ENCODE measurements at regions not wholly inside any gene's neighbourhood (a gene's known extent, or its start where the extent isn't known, plus 50 kb on each side); places are given as distances from the start of the nearest gene placed in this dataset.

DNA sequence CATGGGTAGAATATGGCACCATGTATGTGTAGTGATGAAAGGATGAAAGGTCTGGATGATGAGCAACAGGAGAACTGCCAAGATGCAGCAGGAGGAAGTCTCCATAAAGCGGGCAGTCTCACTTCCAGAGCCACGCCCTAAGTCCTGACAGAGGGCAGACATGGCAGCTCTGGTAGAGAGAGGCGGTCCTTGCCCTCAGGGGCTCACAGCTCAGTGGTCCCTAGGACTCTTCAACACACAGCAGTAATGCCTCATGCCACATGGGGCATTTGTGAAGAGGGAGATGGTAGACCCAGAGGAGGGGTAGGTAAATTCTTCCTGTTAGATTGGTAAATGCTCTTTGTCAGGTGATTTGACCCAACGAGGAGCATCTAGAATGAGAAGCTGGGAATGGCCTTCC is 1088.4 kb downstream of the BCL11B start:
- DNase-seq (ENCODE audit: low read depth) = no peak
- H3K4me3 ChIP-seq (ENCODE audit: low read depth, low read length) = no peak overlapping the region
- TF ChIP-seq, protein P1, sequence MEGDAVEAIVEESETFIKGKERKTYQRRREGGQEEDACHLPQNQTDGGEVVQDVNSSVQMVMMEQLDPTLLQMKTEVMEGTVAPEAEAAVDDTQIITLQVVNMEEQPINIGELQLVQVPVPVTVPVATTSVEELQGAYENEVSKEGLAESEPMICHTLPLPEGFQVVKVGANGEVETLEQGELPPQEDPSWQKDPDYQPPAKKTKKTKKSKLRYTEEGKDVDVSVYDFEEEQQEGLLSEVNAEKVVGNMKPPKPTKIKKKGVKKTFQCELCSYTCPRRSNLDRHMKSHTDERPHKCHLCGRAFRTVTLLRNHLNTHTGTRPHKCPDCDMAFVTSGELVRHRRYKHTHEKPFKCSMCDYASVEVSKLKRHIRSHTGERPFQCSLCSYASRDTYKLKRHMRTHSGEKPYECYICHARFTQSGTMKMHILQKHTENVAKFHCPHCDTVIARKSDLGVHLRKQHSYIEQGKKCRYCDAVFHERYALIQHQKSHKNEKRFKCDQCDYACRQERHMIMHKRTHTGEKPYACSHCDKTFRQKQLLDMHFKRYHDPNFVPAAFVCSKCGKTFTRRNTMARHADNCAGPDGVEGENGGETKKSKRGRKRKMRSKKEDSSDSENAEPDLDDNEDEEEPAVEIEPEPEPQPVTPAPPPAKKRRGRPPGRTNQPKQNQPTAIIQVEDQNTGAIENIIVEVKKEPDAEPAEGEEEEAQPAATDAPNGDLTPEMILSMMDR (IDR thresholded peaks at IDR 0.05; ENCODE audit: control insufficient read depth, extremely low read depth, insufficient read depth) = no peak

DNA sequence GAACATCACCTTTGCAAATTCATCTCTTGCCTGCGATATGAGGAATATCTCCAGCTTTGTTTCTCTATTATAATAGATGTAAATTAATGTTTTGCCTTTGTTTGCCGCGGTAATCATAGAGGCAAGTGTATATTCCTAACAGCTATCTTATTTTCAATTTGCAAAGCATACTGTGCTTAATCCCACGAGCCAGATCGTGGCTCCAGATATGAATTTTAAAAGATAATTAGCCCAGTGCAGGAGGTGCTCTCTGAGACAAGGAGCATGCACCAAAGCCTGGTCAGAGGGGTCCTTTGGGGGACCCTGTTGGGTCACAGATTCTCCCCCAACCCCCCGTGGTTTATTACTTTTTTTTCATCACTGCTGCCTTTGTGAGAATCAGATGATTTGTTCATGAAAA is 1087.5 kb downstream of the BCL11B start:
- TF ChIP-seq, protein P1 (IDR thresholded peaks at IDR 0.05; ENCODE audit: control insufficient read depth, extremely low read depth, insufficient read depth) = no peak
- no peak for DNase-seq (ENCODE audit: low read depth)
- no peak overlapping the region for H3K4me3 ChIP-seq (ENCODE audit: low read depth, low read length)

DNA sequence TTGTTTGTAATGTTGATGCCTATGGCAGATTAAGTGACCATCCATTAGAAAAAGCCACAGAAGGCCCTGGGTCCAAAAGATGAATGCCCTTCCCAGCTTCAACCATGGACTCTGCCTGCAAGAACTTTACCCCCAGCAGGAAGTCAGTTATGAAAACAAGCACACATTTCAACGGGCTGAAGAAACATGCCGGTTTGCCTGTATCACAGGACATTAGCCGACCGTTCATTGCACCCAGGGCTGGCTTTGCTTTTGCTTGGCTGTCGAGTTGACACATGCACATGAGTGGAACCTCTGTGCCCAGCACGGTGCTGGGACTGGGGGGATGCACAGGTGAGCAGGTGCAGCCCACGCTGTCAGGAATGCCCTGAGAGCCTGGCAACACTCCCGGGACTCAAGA is 1087.0 kb downstream of the BCL11B start:
- no peak for DNase-seq (ENCODE audit: low read depth)
- no peak overlapping the region for H3K4me3 ChIP-seq (ENCODE audit: low read depth, low read length)
- TF ChIP-seq, protein P1 (IDR thresholded peaks at IDR 0.05; ENCODE audit: control insufficient read depth, extremely low read depth, insufficient read depth) = no peak

DNA sequence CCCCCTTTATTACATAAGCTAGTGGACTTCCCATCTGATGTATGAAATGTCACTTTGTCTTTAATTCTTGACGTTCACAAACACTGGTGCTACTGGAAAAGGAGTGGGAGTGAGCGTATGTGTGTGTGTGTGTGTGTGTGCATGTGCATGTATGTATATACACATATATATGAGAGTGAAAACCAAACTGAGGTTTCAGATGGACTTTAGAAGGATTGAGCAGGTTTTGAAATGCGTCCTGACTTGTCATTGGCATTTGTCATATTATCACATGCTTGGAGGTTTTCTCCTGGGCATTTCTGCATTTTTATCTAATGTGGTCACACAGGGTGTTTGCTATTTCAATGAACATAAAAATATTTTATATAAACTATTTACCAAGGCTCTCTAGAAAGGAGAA is 1085.9 kb downstream of the BCL11B start:
- TF ChIP-seq, protein P1 (IDR thresholded peaks at IDR 0.05; ENCODE audit: control insufficient read depth, extremely low read depth, insufficient read depth) = no peak
- H3K4me3 ChIP-seq (ENCODE audit: low read depth, low read length) = no peak overlapping the region
- no peak for DNase-seq (ENCODE audit: low read depth)

DNA sequence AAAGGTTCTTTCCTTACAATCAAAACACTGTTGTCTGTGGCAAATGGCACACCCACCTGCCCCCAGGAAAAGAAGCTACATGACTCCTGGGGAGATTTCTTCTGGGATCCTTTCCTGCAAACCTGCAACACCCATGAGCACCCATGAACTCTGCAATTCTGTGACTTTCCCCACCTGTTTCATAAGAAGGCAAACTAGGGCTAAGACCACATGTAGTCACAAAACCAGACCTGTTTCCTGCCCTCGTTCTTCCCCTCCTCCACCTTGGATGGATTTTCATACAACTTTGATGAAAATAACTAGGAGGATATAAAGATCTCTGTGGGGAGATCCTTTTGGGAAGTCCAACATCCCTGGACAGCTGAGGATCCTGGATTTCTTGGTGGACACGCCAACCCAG is 1084.7 kb downstream of the BCL11B start:
- no peak overlapping the region for H3K4me3 ChIP-seq (ENCODE audit: low read depth, low read length)
- TF ChIP-seq, protein P1 (IDR thresholded peaks at IDR 0.05; ENCODE audit: control insufficient read depth, extremely low read depth, insufficient read depth) = no peak
- no peak for DNase-seq (ENCODE audit: low read depth)

DNA sequence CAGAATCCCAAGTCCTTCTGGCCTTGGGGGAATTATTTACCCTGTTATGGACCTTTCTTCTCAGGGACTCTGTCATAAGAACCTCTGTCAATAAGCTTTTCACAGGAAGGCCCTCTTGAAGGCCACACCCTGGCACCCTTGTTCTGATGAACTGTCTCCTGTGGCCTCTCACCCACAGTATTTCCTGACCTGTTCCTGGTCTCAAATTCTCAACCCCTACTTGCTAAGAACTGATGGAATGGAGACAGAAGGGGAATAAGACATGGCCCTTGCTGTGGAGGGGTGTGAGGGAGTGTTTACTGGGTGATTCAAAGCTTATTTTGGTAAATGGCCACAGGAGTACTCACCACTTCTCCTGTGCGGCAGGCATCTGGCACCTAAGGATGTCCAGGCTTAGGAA is 1082.9 kb downstream of the BCL11B start:
- DNase-seq (ENCODE audit: low read depth) = no peak
- H3K4me3 ChIP-seq (ENCODE audit: low read depth, low read length) = no peak overlapping the region
- TF ChIP-seq, protein P1 (IDR thresholded peaks at IDR 0.05; ENCODE audit: control insufficient read depth, extremely low read depth, insufficient read depth) = no peak

DNA sequence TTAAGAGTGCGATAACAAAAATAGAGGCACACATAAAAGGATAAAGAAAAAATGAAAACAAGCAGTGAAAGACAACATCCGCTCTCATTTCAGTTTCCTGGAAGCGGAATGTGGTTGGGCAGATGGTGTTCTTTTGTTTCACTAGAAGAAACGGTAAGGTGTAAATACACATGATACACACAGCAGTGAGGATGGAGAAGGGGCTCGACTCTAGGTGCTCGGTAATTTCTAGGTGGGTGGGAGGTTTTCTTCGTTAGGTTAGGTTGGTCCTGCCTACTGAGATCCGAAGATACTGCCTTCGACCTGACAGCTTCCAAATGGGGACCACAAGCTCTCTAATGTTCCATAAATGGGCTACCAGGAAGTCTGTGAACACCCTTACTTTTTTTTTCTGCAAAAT is 1082.5 kb downstream of the BCL11B start:
- no peak overlapping the region for H3K4me3 ChIP-seq (ENCODE audit: low read depth, low read length)

More for the DNA sequence above, 1082.5 kb downstream of the BCL11B start:
- TF ChIP-seq, protein P1 (IDR thresholded peaks at IDR 0.05; ENCODE audit: control insufficient read depth, extremely low read depth, insufficient read depth) = no peak
- no peak for DNase-seq (ENCODE audit: low read depth)

Measured in LNCaP clone FGC (cell line).